NCI-H82 (cell line): ENCODE measurements at regions not wholly inside any gene's neighbourhood (a gene's known extent, or its start where the extent isn't known, plus 50 kb on each side); places are given as distances from the start of the nearest gene placed in this dataset.

ENCODE experiments used
- DNase-seq: peaks from one replicate; lab custom pipeline; 2025; lab: John Stamatoyannopoulos, UW

DNA sequence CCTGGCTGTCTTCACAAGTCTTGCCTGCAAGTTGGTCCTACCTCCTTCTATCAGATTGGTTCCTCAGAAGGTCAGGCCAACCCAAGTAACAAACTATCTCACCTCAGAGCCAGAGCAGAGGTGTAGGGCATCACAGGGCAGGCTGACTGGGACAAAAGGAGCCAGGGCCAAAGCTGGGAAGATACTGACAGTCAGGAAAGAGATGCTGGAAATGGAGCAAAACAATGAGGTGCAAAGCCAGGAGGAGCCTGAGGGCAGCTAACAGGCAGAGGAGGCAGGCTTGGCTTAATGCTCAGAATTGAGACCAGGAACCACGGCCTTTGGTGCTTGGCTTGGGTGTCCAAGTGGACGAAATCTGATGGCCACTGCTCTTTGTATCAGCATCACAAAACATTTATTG is 68.4 kb upstream of the PNMA1 start:
- DNase-seq: no peak

DNA sequence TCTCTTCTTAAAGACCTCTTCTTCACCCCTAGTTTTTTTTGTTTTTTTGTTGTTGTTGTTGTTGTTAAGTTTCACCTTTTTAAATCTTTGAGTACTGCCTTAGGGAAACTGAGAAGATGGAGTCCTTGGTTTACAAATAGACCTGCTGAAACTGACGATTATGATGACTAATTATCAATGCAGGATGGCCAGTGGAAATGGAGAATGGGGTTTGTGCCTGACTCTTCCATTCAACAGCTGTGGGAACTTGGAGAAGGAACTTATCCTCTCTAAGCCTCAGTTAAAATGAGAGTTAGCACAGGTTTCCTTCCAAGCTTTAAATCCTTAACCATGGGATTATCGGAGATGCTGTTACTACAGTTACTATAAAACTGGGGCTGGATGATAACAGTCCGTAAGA is 66.7 kb upstream of the PNMA1 start:
- DNase-seq: peak; percentile 94

DNA sequence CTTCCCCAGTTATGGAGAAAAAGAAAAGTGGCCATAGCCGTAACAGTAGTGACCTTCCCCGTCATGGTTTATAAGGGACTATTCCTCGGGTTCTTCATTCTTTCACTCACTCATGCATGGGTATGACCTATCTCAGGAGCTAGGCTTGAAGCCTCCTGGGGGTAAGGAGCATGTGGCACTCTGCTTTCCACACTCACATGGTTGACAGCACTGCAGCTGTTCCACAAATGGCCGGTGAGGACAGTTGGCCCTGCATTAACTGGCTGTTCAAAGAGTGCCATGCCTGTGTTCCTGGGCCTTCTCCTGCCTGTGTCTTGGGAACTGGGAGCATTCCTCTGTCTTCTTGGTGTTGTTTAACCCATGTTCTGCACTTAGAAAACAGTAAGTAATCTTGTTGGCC is 66.2 kb upstream of the PNMA1 start:
- peak; percentile 48 for DNase-seq

DNA sequence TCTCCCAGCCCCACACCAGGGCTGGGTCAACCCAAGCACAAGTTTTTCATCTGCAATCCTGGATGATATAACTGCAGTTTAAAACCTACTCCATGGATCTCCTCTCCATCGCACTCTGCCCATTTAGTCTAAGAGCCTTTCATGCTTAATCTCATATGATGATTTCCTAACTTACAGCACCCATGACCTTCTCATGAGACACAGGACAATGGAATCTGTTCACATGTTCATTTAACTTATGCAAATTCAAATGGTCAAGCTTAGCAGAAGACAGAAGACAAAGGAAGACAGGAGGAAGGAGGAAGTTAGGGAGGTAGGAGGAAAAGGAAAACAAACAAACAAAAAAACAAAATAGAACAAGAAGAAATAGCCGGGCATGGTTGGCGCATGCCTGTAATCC is 64.6 kb upstream of the PNMA1 start:
- no peak for DNase-seq

DNA sequence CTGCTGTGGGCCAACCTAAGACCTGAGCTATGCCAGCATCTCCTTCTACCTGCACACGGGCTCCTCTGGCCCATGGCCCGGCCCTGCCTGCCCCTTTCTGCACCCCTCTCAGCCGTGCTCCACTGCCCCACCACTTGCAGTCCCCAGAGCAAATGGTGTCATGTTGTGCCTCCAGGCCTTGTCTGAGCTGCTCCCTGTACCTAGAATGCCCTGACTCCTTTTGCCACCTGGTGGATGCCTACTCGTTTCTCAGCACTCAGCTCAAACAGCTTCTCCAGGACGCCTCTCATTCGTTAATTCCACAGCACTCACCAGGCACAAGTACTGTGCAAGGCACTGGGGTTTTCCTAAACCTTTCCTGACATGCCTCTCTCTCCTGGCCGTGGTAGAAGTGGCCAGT is 63.2 kb upstream of the PNMA1 start:
- no peak for DNase-seq

DNA sequence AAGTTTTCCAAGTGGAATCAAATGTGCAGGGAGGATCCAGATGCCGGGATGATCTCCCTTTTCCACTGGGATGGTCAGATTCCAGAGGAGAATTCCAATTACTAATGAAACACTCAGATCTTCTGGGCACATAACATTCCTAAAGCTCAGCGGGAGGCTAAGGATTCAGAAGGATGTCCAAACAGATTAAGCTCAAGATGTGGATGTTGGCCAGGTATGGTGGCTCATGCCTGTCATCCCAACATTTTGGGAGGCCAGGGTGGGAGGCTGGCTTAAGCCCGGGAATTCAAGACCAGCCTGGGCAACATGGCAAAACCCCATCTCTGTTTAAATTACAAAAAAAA is 62.0 kb upstream of the PNMA1 start:
- no peak for DNase-seq

DNA sequence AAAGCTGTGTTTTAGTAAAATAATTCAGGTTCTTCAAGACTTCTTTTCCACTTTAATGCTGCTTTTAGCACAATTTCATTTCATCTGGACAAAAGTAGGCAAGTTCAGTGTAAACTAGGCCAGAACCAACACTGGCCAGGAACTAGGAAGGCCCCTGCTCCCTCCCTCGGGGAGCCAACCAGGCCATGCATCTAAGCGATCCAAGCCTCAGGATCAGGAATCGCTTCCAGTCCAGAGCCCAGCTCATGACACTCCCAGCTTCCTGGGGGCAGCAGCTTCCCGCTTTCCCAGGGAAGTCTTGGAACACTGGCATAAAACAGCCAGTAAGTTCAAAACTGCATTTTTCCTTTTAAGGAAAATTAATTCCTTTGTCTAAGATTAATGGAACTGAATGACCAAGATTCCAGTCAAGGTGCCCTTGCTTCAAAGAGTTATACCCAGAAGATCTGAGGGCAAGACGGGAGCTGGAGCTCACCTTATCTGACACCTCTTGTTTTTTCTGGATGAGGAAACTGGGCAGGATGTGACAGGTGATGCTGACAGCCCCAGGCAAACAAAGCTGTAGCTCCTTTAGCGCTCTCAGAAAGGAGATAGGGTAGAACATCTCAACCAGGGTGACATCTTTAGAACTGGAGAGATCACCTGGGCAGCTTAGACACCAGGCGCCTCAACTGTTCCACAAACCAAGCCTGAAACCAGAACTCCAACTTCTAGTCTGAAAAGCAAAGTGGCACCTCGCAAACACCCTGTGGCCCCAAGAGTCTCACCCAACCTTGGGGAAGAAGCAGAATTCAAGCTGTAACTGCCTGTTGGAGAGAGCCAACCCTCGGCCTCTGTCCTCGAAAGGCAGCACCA is 61.4 kb upstream of the PNMA1 start:
- no peak for DNase-seq

DNA sequence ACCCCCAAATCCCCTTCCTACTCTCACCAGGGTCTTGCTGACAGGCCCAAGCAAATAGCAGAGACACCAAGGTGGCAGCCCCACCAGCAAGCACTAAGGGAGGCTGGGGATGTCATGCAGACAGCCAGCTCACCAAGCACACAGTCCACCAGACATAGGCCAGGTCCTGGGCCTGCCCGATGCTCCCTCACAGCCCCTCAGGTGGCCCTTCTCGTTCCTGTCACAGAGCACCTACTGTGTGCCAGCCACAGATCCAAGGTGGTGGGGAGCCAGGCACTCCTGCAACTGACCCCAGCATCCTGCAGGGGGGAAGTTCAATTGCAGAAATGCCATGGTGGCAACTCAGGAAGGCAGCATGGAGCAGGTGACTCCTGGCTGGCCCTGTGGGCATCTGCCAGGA is 60.5 kb upstream of the PNMA1 start:
- no peak for DNase-seq

DNA sequence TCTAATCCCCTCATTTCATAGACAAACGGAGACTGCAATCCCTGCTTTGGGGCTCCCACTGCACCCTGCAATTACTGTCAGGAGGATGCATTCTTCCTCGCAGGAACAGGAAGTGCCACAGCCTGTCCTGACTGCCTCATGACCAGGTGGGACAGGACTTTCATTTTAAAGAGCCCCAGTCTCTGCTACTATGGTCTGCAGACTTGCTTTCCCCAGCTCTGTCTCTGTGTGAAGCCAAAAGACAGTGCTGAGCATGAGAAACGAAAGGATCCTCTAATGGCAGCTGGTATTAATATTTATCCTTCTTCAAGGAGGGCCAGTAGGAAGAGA is 60.0 kb upstream of the PNMA1 start:
- no peak for DNase-seq

DNA sequence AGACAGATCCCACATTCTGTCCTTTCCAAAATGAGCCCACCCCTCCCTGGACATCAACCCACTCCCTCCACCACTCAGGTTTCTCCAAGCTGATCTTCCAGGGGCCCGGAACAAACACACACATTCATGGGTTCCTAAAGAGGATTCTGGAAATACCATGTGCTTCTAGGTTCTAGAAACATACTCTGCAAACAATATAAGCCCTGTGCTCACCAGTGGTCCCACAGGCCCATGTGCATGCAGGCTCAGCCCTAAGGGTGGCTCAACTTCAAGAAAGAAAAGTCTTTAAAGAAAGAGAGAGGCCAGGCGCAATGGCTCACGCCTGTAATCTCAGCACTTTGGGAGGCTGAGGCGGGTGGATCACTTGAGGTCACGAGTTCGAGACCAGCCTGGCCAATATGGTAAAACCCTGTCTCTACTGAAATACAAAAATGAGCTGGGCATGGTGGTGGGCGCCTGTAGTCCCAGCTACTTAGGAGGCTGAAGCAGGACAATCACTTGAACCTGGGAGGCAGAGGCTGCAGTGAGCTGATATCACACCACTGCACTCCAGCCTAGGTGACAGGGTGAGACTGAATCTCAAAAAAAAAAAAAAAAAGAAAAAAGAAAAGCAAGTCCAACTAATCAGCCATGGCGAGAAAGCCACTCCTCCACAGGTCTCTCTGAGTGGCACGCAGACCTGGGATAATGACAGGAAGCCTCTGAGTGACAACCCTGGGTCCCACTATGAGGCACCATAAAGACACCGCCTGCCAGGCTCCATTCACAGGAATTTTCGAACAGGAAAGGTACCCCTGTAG is 59.5 kb upstream of the PNMA1 start:
- DNase-seq: no peak

DNA sequence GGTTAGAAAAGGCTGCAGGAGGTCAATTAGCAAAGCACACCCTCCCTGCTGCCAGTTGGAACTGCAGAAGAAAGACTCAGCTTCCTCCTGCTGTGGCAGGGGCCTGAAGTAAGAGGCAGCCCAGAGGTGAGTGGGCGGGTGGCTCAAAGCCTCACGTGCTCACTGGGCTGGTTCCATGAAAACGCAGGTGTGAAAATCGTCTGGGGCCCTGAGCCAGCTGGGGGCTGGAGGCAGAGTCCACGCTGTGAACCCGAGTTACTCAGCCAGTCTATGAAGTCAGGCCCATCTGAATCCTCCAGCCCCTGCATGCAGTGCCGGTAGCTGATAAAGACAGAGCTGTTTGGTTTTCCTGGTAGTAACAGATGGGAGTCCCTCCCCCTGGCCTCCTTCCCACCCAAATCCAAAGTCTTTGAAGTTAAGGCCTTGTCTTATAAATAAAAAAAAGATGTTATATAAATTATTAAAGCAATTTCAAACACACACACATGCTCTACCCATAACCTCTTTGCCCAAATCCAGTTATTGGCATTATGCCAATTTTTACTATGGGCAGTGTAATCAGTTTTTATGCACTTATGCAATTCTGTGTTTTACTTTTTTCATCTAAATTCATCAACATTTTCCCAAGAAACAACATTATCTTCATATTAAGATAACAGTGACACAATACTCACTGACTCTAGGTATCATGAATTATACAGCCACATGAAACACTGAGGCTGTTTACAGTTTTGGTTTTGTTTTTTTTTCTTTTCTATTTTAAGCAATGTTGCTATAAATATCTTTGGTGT is 57.9 kb upstream of the PNMA1 start:
- DNase-seq: peak; percentile 76

DNA sequence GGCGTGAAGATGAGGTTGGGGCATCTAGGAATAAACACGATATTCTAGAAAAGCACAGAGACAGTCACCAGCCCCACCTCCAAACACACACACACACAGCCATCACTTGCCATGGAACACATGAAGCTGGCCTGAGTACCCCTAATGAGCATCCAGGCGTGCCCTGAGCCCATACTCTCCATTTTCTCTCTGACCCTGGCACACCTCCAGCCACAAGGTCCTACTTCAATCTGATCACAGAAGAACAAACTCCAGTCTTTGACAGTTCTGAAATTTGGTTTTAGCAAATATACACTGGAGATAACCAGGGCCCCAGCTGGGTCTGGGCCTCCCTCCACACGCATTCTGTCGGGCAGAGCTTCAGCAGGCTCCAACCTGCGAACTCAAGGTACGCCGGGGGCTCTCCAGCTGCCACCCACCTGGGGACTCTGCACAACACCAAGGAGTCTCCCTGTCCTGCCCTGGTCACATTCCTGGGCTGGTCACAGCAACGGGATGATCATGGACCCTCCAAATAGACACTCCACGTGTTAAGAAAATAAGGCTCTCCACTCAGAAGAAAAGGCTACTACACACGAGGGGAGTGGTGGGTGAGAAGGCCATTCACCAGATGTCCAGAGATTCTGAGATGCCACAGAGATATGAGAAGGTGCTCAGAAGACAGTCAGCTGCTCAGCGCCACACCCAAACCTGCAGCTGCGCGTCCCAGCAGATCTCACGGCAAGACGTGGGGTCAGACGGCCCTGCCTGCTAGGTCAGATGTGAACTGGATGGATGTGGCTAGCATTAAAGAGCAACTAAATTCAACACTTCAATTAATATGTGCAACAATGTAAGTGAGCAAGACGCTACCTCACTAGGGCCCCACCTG is 57.0 kb upstream of the PNMA1 start:
- no peak for DNase-seq

DNA sequence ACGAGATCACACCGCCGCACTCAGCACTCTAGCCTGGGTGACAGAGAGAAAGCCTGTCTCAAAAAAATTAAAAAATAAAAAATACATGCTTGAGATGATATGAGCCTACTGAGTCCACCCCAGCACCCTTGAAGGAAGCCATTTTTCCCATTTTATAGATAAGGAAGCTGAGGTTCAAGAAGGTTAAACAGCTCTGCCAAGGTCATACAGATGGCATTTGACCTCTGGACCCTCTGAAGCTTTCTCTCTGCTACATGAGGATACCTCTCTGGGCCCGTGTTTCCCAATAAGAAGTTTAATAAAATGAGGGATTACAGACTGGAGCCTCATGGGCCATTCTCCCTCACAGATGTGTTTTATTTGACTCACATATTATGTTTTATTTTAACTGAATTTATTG is 53.9 kb upstream of the PNMA1 start:
- no peak for DNase-seq

DNA sequence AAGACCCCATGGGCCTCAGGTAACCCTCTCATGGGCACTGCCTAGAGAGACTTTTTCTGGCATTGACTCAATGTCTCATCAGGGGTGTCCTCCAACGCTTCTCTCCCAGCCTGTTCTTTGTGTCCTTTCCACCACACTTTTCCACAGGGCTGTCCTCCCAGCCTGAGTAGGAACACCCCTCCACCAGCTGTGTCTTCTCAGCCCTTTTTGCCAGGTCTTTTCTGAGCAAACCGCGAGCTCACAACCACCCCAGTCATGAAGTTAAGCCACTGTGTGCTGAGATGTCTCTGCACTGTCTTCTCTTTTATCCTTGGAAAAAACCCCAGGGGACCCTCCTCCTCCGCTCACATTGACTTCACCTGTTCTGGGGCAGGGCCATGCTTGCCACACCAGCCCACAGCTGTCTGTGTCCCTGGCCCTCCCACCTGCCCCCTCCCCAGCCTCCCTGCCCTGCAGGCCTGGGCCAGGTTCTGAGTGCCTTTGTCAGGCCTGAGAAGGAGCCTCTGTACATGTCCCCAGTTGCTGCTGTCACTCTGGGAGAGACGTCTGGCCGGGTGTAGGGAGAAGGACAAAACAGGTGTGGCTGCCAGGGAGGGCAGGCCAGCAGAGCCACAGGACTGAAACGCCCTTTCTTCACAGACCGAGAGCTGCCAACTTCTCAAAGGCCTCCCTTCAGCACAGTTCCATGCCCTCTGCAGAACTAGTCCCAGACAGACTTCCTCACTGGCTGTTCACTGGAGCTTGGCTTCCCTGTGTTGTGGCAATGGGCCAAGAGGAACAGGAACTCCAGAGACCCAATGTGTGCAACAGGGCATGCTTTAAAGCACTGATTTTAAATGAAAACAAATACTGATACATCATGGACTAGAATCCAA is 50.5 kb upstream of the PNMA1 start:
- no peak for DNase-seq
